PC-9 (cell line): ENCODE measurements at regions not wholly inside any gene's neighbourhood (a gene's known extent, or its start where the extent isn't known, plus 50 kb on each side); places are given as distances from the start of the nearest gene placed in this dataset.

Experiments
- BruUV-seq: library from RNA; stranded (reverse); fragments of 400-500 nt; replicated peaks from 2 replicates; lab custom pipeline; 2021; lab: Mats Ljungman, UMichigan
- CTCF ChIA-PET: fragments of 300-600 bp; sonication (Branson Sonifier 250); formaldehyde crosslinking; loops from one replicate; lab custom pipeline; 2022; ENCODE audit warnings: antibody characterized with exemption; lab: Charles Lee
- POLR2A ChIA-PET: fragments of 300-600 bp; sonication (Branson Sonifier 250); formaldehyde crosslinking; loops from one replicate; lab custom pipeline; 2022; ENCODE audit warnings: antibody characterized with exemption; ENCODE audit not compliant: unreplicated experiment; lab: Charles Lee
- DNase-seq, 2 experiments: peaks; one replicate each; pipeline versions ENCODE4 v3.0.0 to v3.0.0-alpha.2; 2015 to 2022; ENCODE audit warnings: mixed read lengths in 1 of 2
- H2AFZ ChIP-seq: fragments of 200-600 bp; sonication (generic); 2 replicates; pipeline ENCODE4 v1.8.1; 2017; ENCODE audit warnings: antibody characterized with exemption
- H3F3A ChIP-seq: fragments of 200-600 bp; sonication (generic); 2 replicates; pipeline ENCODE4 v1.8.1; 2017; ENCODE audit warnings: antibody characterized with exemption, mild to moderate bottlenecking, low read depth; ENCODE audit not compliant: insufficient read depth
- H3K27ac ChIP-seq: fragments of 200-600 bp; sonication (generic); 2 replicates; pipeline ENCODE4 v1.6.1; 2016; ENCODE audit warnings: mixed run types
- H3K27me3 ChIP-seq: fragments of 200-600 bp; sonication (generic); 2 replicates; pipeline ENCODE4 v1.6.1; 2016; ENCODE audit warnings: low read depth, mixed run types; ENCODE audit not compliant: insufficient read depth
- H3K36me3 ChIP-seq: fragments of 200-600 bp; sonication (generic); 2 replicates; pipeline ENCODE4 v1.6.1; 2016; ENCODE audit warnings: low read depth, mixed run types
- H3K4me1 ChIP-seq: fragments of 200-600 bp; sonication (generic); replicated peaks from 2 replicates; pipeline ENCODE4 v1.6.1; 2016; ENCODE audit warnings: mixed run types; ENCODE audit not compliant: insufficient read depth
- H3K4me2 ChIP-seq: fragments of 200-600 bp; sonication (generic); 2 replicates; pipeline ENCODE4 v1.6.1; 2017; ENCODE audit warnings: mixed run types
- H3K4me3 ChIP-seq: fragments of 200-600 bp; sonication (generic); 2 replicates; pipeline ENCODE4 v1.6.1; 2016; ENCODE audit warnings: mixed run types
- H3K79me2 ChIP-seq: fragments of 200-600 bp; sonication (generic); 2 replicates; pipeline ENCODE4 v1.6.1; 2017; ENCODE audit warnings: low read depth, mixed run types
- H3K9me2 ChIP-seq: fragments of 200-600 bp; sonication (generic); 2 replicates; pipeline ENCODE4 v1.8.1; 2017; ENCODE audit warnings: mild to moderate bottlenecking; ENCODE audit not compliant: insufficient read depth
- H3K9me3 ChIP-seq: fragments of 200-600 bp; sonication (generic); 2 replicates; pipeline ENCODE4 v1.8.1; 2016; ENCODE audit warnings: low read depth; ENCODE audit not compliant: insufficient read depth
- H4K20me1 ChIP-seq: fragments of 200-600 bp; sonication (generic); 2 replicates; pipeline ENCODE4 v1.8.1; 2017; ENCODE audit not compliant: insufficient read depth
- EZH2 ChIP-seq: fragments of 200-600 bp; sonication (generic); IDR thresholded peaks from 2 replicates; pipeline ENCODE4 v1.8.0; 2017; ENCODE audit warnings: antibody characterized with exemption, low read depth
- intact Hi-C: fragments of 100-400 bp; cut with micrococcal nuclease; formaldehyde crosslinking; loops from one replicate; pipeline ENCODE4 v1.10.0; 2022; ENCODE audit not compliant: unreplicated experiment
- TF ChIP-seq, protein P1 (sequence below): fragments of 200-600 bp; sonication (generic); conservative IDR thresholded peaks from 2 replicates; pipeline ENCODE4 v1.6.1; 2017; ENCODE audit warnings: mixed run types, antibody characterized with exemption, mild to moderate bottlenecking, moderate library complexity

DNA sequence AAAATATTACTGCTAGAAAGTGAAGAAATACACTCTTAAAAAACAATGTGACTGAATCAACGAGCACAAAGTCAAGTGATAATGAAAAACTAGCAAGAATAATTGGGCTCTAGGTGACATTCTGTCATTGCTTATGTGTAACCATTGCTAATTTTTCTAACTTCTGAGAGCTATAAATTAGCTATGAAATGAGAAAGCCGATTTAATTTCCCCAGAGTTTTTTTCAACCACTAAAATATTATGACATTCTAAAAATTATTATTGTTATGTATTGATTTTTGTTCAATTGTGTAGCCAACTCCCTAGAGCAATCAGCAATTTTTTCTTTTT, 458.6 kb upstream of the ATXN8OS start:
- Histone ChIP-seq H2AFZ (no peak overlapping the region), H3K27me3 (no peaks in the 10 kb centered on the region), H3K36me3 (no peaks in the 10 kb centered on the region), H3F3A (no peaks in the 10 kb centered on the region), H4K20me1 (no peaks in the 10 kb centered on the region), H3K79me2 (no peaks in the 10 kb centered on the region), H3K9me3 (no peaks in the 10 kb centered on the region), H3K27ac (no peak overlapping the region), H3K4me3 (no peak overlapping the region), H3K4me2 (no peak overlapping the region), H3K4me1 (no peaks in the 10 kb centered on the region), H3K9me2 (no peaks in the 10 kb centered on the region)
- TF ChIP-seq, protein P1, sequence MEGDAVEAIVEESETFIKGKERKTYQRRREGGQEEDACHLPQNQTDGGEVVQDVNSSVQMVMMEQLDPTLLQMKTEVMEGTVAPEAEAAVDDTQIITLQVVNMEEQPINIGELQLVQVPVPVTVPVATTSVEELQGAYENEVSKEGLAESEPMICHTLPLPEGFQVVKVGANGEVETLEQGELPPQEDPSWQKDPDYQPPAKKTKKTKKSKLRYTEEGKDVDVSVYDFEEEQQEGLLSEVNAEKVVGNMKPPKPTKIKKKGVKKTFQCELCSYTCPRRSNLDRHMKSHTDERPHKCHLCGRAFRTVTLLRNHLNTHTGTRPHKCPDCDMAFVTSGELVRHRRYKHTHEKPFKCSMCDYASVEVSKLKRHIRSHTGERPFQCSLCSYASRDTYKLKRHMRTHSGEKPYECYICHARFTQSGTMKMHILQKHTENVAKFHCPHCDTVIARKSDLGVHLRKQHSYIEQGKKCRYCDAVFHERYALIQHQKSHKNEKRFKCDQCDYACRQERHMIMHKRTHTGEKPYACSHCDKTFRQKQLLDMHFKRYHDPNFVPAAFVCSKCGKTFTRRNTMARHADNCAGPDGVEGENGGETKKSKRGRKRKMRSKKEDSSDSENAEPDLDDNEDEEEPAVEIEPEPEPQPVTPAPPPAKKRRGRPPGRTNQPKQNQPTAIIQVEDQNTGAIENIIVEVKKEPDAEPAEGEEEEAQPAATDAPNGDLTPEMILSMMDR, result no peak
- TF ChIP-seq EZH2, result no peak
- DNase-seq, result no peak
- CTCF ChIA-PET, result no interaction called here
- no TSS peak for BruUV-seq
- POLR2A ChIA-PET, result no interaction called here
- intact Hi-C loops, result no loop called here

DNA sequence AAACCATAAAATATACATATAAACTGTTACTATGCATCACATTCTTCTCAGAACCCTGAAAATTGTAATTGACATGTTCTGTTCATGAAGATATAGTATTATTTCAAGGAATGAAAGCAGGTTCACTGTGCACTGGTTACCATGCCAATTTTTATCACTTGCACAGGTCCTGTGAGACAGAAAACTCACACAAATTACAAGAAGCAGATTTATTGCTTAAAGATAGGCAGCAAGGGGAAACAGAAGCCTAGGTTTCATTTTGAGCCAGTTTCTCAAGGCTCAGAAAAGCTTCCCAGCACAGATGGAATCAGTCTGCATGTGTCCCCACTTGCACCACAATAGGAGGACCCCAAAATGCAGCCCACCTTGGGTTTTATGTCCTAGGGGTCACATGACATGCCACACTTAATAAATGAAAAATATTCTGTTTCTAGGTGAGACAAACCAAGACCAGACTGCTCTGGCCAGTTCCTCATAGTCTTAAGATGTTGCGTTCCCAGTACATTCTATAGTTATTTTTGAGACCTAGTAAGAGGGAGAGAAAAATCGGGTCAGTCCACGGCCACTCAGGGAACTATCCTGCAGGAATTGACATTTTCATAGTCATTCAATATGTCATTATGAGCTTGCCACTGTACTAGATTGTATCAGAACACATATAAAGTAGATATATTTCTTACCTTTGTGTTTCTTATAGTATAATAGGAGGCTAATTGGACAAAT, 459.1 kb upstream of the ATXN8OS start:
- Histone ChIP-seq H3K79me2 (no peaks in the 10 kb centered on the region), H2AFZ (no peak overlapping the region), H3K27me3 (no peaks in the 10 kb centered on the region), H3K4me1 (no peaks in the 10 kb centered on the region), H3K27ac (no peak overlapping the region), H3K4me3 (no peak overlapping the region), H4K20me1 (no peaks in the 10 kb centered on the region), H3K36me3 (no peaks in the 10 kb centered on the region), H3K4me2 (no peak overlapping the region), H3K9me3 (no peaks in the 10 kb centered on the region), H3K9me2 (no peaks in the 10 kb centered on the region), H3F3A (no peaks in the 10 kb centered on the region)
- BruUV-seq, result no TSS peak
- TF ChIP-seq EZH2, result no peak
- TF ChIP-seq, protein P1, result no peak
- ChIA-PET CTCF (no interaction called here), POLR2A (no interaction called here)
- intact Hi-C loops, result no loop called here
- DNase-seq, result no peak

DNA sequence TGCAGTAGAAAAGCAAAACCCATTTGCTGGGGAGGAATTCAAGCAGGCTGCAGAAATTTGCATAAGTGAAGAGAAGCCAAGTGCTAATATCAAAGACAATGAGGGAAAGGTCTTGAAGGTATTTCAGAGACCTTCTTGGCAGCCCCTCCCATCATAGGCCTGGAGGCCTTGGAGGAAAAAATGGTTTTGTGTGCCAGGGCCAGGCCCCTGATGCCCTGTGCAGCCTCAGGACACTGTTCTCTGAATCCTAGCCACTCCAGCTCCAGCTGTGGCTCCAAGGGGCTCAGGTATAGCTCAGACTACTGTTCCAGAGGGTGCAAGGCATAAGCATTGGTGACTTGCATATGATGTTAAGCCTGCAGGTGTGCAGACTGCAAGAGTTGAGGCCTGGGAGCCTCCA, 463.2 kb upstream of the ATXN8OS start:
- no peak overlapping the region for H3K4me3 ChIP-seq
- CTCF ChIA-PET, result no interaction called here
- BruUV-seq, result no TSS peak

More for the DNA sequence above, 463.2 kb upstream of the ATXN8OS start:
- Histone ChIP-seq H3K36me3 (no peaks in the 10 kb centered on the region), H3K9me3 (no peaks in the 10 kb centered on the region), H3K9me2 (no peaks in the 10 kb centered on the region), H4K20me1 (no peaks in the 10 kb centered on the region), H3K4me1 (no peaks in the 10 kb centered on the region), H3K27me3 (no peaks in the 10 kb centered on the region), H3K4me2 (no peak overlapping the region), H3K27ac (no peak overlapping the region), H3K79me2 (no peaks in the 10 kb centered on the region), H3F3A (no peaks in the 10 kb centered on the region), H2AFZ (no peak overlapping the region)
- no peak for DNase-seq
- POLR2A ChIA-PET, result no interaction called here
- TF ChIP-seq EZH2, result no peak
- TF ChIP-seq, protein P1, result no peak
- intact Hi-C loops, result no loop called here
